Right lobe of liver (tissue), 4 donors: ENCODE measurements at regions not wholly inside any gene's neighbourhood (a gene's known extent, or its start where the extent isn't known, plus 50 kb on each side); places are given as distances from the start of the nearest gene placed in this dataset.

Experiments
- CTCF ChIP-seq, 4 donors: fragments of 200-600 bp in 3 of 4; fragments of 450-650 bp in 1 of 4; IDR thresholded peaks; one replicate each; pipeline versions ENCODE4 v1.5.1 to v1.8.0; 2016 to 2022; ENCODE audit warnings: antibody characterized with exemption in 4 of 4, mild to moderate bottlenecking in 2 of 4
- POLR2A ChIP-seq: fragments of 450-650 bp; IDR thresholded peaks from one replicate; pipeline ENCODE4 v1.6.1; 2017; ENCODE audit warnings: antibody characterized with exemption, mild to moderate bottlenecking
- donor health status: DM: no; HTN: no; CAD: no.
- donor health status: DM: no; HTN: no; CAD: no.
- donor health status: DM: no; HTN: yes; CAD: no.

DNA sequence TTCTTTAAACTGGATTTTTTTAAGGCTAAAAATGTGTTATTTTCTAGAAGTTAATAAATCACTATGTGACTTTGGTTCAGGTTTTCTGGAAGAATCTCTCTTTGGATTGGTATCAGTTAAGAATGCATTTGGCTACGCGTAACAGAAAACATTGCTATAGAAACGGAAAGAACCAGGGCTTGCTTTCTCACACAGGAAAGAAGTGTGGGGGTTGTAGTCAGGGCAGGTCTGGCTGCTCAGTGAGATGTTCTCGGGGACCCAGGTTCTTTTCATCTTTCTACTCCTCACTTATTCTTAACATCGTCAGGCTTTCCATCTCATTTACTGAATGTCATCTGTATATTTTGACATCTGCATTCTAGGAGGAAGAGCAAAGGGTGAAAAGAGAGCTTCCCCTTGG lies 191.4 kb downstream of the ZBTB18 start:
- TF ChIP-seq POLR2A = no peak
- no peak for TF ChIP-seq CTCF (IDR thresholded peaks at IDR 0.05)
